CD14-positive monocyte (primary cell): ENCODE measurements at regions not wholly inside any gene's neighbourhood (a gene's known extent, or its start where the extent isn't known, plus 50 kb on each side); places are given as distances from the start of the nearest gene placed in this dataset.
"Not testable (repeated sequence)": the region's sequence is repeated elsewhere in the genome, so short reads cannot be mapped to it uniquely, and the experiment has no call there.

Experiments used
- DNase-seq, 3 donors: peaks; one replicate each; pipeline ENCODE4 v3.0.0-alpha.2; 2011 to 2022
- H2AFZ ChIP-seq: 2 replicates; pipeline ENCODE4 v1.6.0; 2012; ENCODE audit warnings: mild to moderate bottlenecking, low read depth, low read length, inconsistent platforms; ENCODE audit not compliant: insufficient read depth, poor library complexity, severe bottlenecking
- H3K27ac ChIP-seq, 2 donors: 1 replicate in 1 of 2; 2 replicates in 1 of 2; pipeline ENCODE4 v1.5.1; 2012 to 2013; ENCODE audit warnings: low read length in 2 of 2, control low read depth in 1 of 2, inconsistent platforms in 1 of 2, low read depth in 1 of 2, mild to moderate bottlenecking in 1 of 2
- H3K27me3 ChIP-seq, 2 donors: one replicate each; pipeline versions ENCODE4 v1.6.0 to v1.6.1; 2011 to 2013; ENCODE audit warnings: low read length in 2 of 2; ENCODE audit not compliant: control insufficient read depth in 2 of 2, insufficient read depth in 2 of 2
- H3K36me3 ChIP-seq, 2 donors: replicated peaks in 1 of 2; 1 replicate in 1 of 2; 2 replicates in 1 of 2; pipeline versions ENCODE4 v1.5.1 to v1.6.1; 2012 to 2013; ENCODE audit warnings: low read length in 2 of 2, control low read depth in 1 of 2, inconsistent platforms in 1 of 2, mild to moderate bottlenecking in 1 of 2; ENCODE audit not compliant: insufficient read depth in 2 of 2, control insufficient read depth in 1 of 2
- H3K4me1 ChIP-seq, 2 donors: 1 replicate in 1 of 2; 2 replicates in 1 of 2; pipeline versions ENCODE4 v1.5.1 to v1.6.1; 2012 to 2013; ENCODE audit warnings: low read length in 2 of 2, control low read depth in 1 of 2, inconsistent platforms in 1 of 2, mild to moderate bottlenecking in 1 of 2, moderate library complexity in 1 of 2; ENCODE audit not compliant: insufficient read depth in 2 of 2, control insufficient read depth in 1 of 2
- H3K4me2 ChIP-seq: replicated peaks from 2 replicates; pipeline ENCODE3; 2012; ENCODE audit warnings: low read length, moderate library complexity, mild to moderate bottlenecking; ENCODE audit not compliant: poor library complexity, severe bottlenecking; ENCODE audit errors: extremely low read depth
- H3K4me3 ChIP-seq, 3 experiments: fragments of 200-600 bp in 1 of 3; sonication (generic) in 1 of 3; replicated peaks in 1 of 3; 1 replicate in 2 of 3; 2 replicates in 1 of 3; pipeline ENCODE4 v1.5.1; 2011 to 2013; ENCODE audit warnings: low read length in 3 of 3, mild to moderate bottlenecking in 3 of 3, control low read depth in 2 of 3, low read depth in 2 of 3, inconsistent platforms in 1 of 3, moderate library complexity in 1 of 3
- H3K79me2 ChIP-seq: 2 replicates; pipeline ENCODE4 v1.6.0; 2012; ENCODE audit warnings: mild to moderate bottlenecking, control low read depth, inconsistent platforms, low read length, moderate library complexity; ENCODE audit not compliant: insufficient read depth
- H3K9ac ChIP-seq: 2 replicates; pipeline ENCODE4 v1.6.0; 2017; ENCODE audit warnings: low read length, mild to moderate bottlenecking; ENCODE audit not compliant: insufficient read depth, poor library complexity, severe bottlenecking
- H3K9me3 ChIP-seq, 2 donors: replicated peaks in 1 of 2; 1 replicate in 1 of 2; 2 replicates in 1 of 2; pipeline versions ENCODE4 v1.5.1 to v1.6.1; 2012 to 2013; ENCODE audit warnings: low read length in 2 of 2, control low read depth in 1 of 2; ENCODE audit not compliant: control insufficient read depth in 1 of 2, insufficient read depth in 1 of 2
- H4K20me1 ChIP-seq: 2 replicates; pipeline ENCODE4 v1.6.0; 2012; ENCODE audit warnings: mild to moderate bottlenecking, low read length, control low read depth, moderate library complexity; ENCODE audit not compliant: insufficient read depth
- H3K27ac Mint-ChIP-seq, 7 donors: one replicate each; pipeline ENCODE4 v1.8.0; 2020; ENCODE audit warnings: mild to moderate bottlenecking in 7 of 7, mixed read lengths in 7 of 7, moderate library complexity in 6 of 7, inconsistent platforms in 2 of 7
- H3K27me3 Mint-ChIP-seq, 3 donors: one replicate each; pipeline ENCODE4 v1.8.0; 2021 to 2022; ENCODE audit warnings: low read depth in 3 of 3, mild to moderate bottlenecking in 3 of 3, mixed read lengths in 3 of 3, moderate library complexity in 3 of 3, inconsistent platforms in 1 of 3
- H3K36me3 Mint-ChIP-seq, 2 donors: one replicate each; pipeline ENCODE4 v1.8.0; 2020; ENCODE audit warnings: mixed read lengths in 2 of 2, inconsistent platforms in 1 of 2, mild to moderate bottlenecking in 1 of 2
- H3K4me1 Mint-ChIP-seq: one replicate; pipeline ENCODE4 v1.8.0; 2020; ENCODE audit warnings: mild to moderate bottlenecking, mixed read lengths
- H3K4me3 Mint-ChIP-seq, 2 donors: one replicate each; pipeline ENCODE4 v1.8.0; 2020; ENCODE audit warnings: mild to moderate bottlenecking in 2 of 2, mixed read lengths in 2 of 2, moderate library complexity in 1 of 2
- H3K9me3 Mint-ChIP-seq, 7 donors: one replicate each; pipeline ENCODE4 v1.8.0; 2020 to 2022; ENCODE audit warnings: mixed read lengths in 7 of 7, mild to moderate bottlenecking in 6 of 7, moderate library complexity in 6 of 7, inconsistent platforms in 2 of 7
- CTCF ChIP-seq: fragments of 200-600 bp; IDR thresholded peaks from one replicate; pipeline ENCODE4 v1.8.0; 2022; ENCODE audit warnings: antibody characterized with exemption, mild to moderate bottlenecking
- whole genome bisulfite sequencing: methylation state at CpG from one replicate; pipeline ENCODE4 v1.1.5; 2013; ENCODE audit warnings: missing lambda C conversion rate; ENCODE audit not compliant: insufficient coverage; 5-methylcytosine and 5-hydroxymethylcytosine counted together
- intact Hi-C, 2 donors: fragments of 100-400 bp; cut with micrococcal nuclease; formaldehyde crosslinking; loops; one replicate each; pipeline versions ENCODE4 v1.15.0 to v1.15.1; 2023

GRCh38 chr5:110275878-110276277 is 450.6 kb downstream of the TMEM232 start:
- peaks cover 0 to 4% (median 0%) of the 10 kb centered on the region in 3 donors for H3K27me3 Mint-ChIP-seq
- no peaks in the 10 kb centered on the region for H4K20me1 ChIP-seq
- no peaks in the 10 kb centered on the region for H3K36me3 Mint-ChIP-seq
- H3K4me3 Mint-ChIP-seq: no peak overlapping the region
- H3K27ac ChIP-seq: no peak overlapping the region
- H3K79me2 ChIP-seq: no peaks in the 10 kb centered on the region
- H3K9me3 ChIP-seq: peaks cover 3 to 6% of the 10 kb centered on the region in 2 donors
- DNase-seq: no peak
- H3K27ac Mint-ChIP-seq: no peak overlapping the region
- H3K4me1 ChIP-seq: no peaks in the 10 kb centered on the region
- H3K27me3 ChIP-seq: no peaks in the 10 kb centered on the region
- no CpG with 5 or more reads among the region's 2 CpGs for WGBS
- H3K4me1 Mint-ChIP-seq: no peaks in the 10 kb centered on the region
- TF ChIP-seq CTCF: no peak
- H2AFZ ChIP-seq: no peak overlapping the region
- peaks cover 2 to 30% (median 12%) of the 10 kb centered on the region in 7 donors for H3K9me3 Mint-ChIP-seq
- no peak overlapping the region for H3K9ac ChIP-seq
- no peaks in the 10 kb centered on the region for H3K36me3 ChIP-seq
- no peak overlapping the region for H3K4me2 ChIP-seq
- H3K4me3 ChIP-seq: no peak overlapping the region
- intact Hi-C loops: no loop called here

- H3K4me3 ChIP-seq, H4K20me1 ChIP-seq, H3K79me2 ChIP-seq, H3K27me3 ChIP-seq, H3K36me3 ChIP-seq, H3K27me3 Mint-ChIP-seq, H3K4me2 ChIP-seq, H3K4me1 ChIP-seq, H3K4me3 Mint-ChIP-seq, H3K9me3 ChIP-seq, H3K27ac Mint-ChIP-seq, H3K4me1 Mint-ChIP-seq, H3K9ac ChIP-seq, H3K27ac ChIP-seq, DNase-seq, intact Hi-C loops, H3K36me3 Mint-ChIP-seq, H2AFZ ChIP-seq: not testable (repeated sequence)
- H3K9me3 Mint-ChIP-seq: peaks cover 9 to 39% (median 22%) of the 10 kb centered on the region in 7 donors
- no CpG with 5 or more reads among the region's 1 CpG for WGBS
Measured at GRCh38 chr5:110278449-110278848, 448.0 kb downstream of the TMEM232 start.

GRCh38 chr5:110284121-110284520 is 442.4 kb downstream of the TMEM232 start:
- intact Hi-C loops, H3K4me3 Mint-ChIP-seq, H3K4me1 Mint-ChIP-seq, H3K27me3 ChIP-seq, H3K27ac Mint-ChIP-seq, H3K79me2 ChIP-seq, H3K27ac ChIP-seq, H3K4me1 ChIP-seq, H3K4me3 ChIP-seq, H4K20me1 ChIP-seq, H3K4me2 ChIP-seq, H3K36me3 ChIP-seq, DNase-seq, H3K9ac ChIP-seq, H3K36me3 Mint-ChIP-seq, H3K27me3 Mint-ChIP-seq, H2AFZ ChIP-seq: not testable (repeated sequence)
- peaks cover 11 to 43% (median 30%) of the 10 kb centered on the region in 7 donors for H3K9me3 Mint-ChIP-seq
- H3K9me3 ChIP-seq: peaks cover 10 to 24% of the 10 kb centered on the region in 2 donors
- WGBS: 96% methylated on average over 7 of the region's 8 CpGs
